H1 (cell line): ENCODE measurements at regions not wholly inside any gene's neighbourhood (a gene's known extent, or its start where the extent isn't known, plus 50 kb on each side); places are given as distances from the start of the nearest gene placed in this dataset.

Experiments
- CTCF ChIA-PET: fragments of 300-600 bp; sonication (Branson Sonifier 250); formaldehyde crosslinking; loops from one replicate; lab custom pipeline; 2021; ENCODE audit not compliant: partially characterized antibody; lab: Charles Lee
- POLR2A ChIA-PET: fragments of 300-600 bp; sonication (Branson Sonifier 250); formaldehyde crosslinking; loops from one replicate; lab custom pipeline; 2021; ENCODE audit warnings: inconsistent platforms; ENCODE audit not compliant: partially characterized antibody; lab: Charles Lee
- DNase-seq, 2 experiments: peaks; one replicate each; pipeline versions ENCODE4 v3.0.0 to v3.0.0-alpha.2; 2010 to 2022; ENCODE audit warnings: low spot score in 2 of 2, low read depth in 1 of 2, mixed read lengths in 1 of 2
- FAIRE-seq: peaks from 2 replicates; lab custom pipeline; 2011; peaks lifted over from hg19 to GRCh38; lab: Jason Lieb, UNC
- H2AFZ ChIP-seq: 2 replicates; pipeline ENCODE4 v1.8.1; 2012; ENCODE audit warnings: low read length, inconsistent platforms
- H2AK5ac ChIP-seq: 2 replicates; pipeline ENCODE4 v1.6.1; 2013; ENCODE audit warnings: low read depth, low read length
- H2BK120ac ChIP-seq: replicated peaks from 2 replicates; pipeline ENCODE3; 2013; ENCODE audit warnings: low read depth, low read length, inconsistent platforms
- H2BK12ac ChIP-seq: 2 replicates; pipeline ENCODE4 v1.6.1; 2013; ENCODE audit warnings: low read depth, low read length
- H2BK15ac ChIP-seq: 2 replicates; pipeline ENCODE4 v1.6.1; 2013; ENCODE audit warnings: low read length
- H2BK20ac ChIP-seq: 2 replicates; pipeline ENCODE4 v1.6.1; 2013; ENCODE audit warnings: low read length
- H2BK5ac ChIP-seq: 2 replicates; pipeline ENCODE4 v1.6.1; 2013; ENCODE audit warnings: low read depth, low read length
- H3K14ac ChIP-seq: 2 replicates; pipeline ENCODE4 v1.6.1; 2013; ENCODE audit warnings: inconsistent platforms; ENCODE audit not compliant: insufficient read length
- H3K18ac ChIP-seq: 2 replicates; pipeline ENCODE4 v1.6.1; 2013; ENCODE audit warnings: low read length; ENCODE audit errors: extremely low read depth
- H3K23ac ChIP-seq: 2 replicates; pipeline ENCODE4 v1.6.1; 2013; ENCODE audit warnings: inconsistent platforms; ENCODE audit not compliant: insufficient read length
- H3K23me2 ChIP-seq: 2 replicates; pipeline ENCODE4 v1.6.1; 2013; ENCODE audit warnings: low read depth, low read length
- H3K27ac ChIP-seq: 2 replicates; pipeline ENCODE4 v1.6.1; 2011; ENCODE audit warnings: low read depth, low read length, inconsistent platforms
- H3K27me3 ChIP-seq, 4 experiments: replicated peaks in 1 of 4; 1 replicate in 1 of 4; 2 replicates in 3 of 4; pipeline versions ENCODE4 v1.6.1 to v1.8.1; 2011 to 2013; ENCODE audit warnings: low read length in 3 of 4, mild to moderate bottlenecking in 3 of 4, inconsistent platforms in 2 of 4, mixed read lengths in 2 of 4, moderate library complexity in 1 of 4; ENCODE audit not compliant: control insufficient read depth in 3 of 4, insufficient read depth in 3 of 4; ENCODE audit errors: extremely low read depth in 1 of 4
- H3K36me3 ChIP-seq, 4 experiments: 2 replicates each; pipeline versions ENCODE4 v1.6.1 to v1.8.1; 2011 to 2013; ENCODE audit warnings: mild to moderate bottlenecking in 4 of 4, low read length in 3 of 4, moderate library complexity in 2 of 4, control low read depth in 1 of 4, inconsistent platforms in 1 of 4; ENCODE audit not compliant: insufficient read depth in 4 of 4, control insufficient read depth in 2 of 4
- H3K4ac ChIP-seq: replicated peaks from 2 replicates; pipeline ENCODE3; 2013; ENCODE audit warnings: low read length, low read depth, mixed read lengths, inconsistent platforms; ENCODE audit not compliant: insufficient read length
- H3K4me1 ChIP-seq, 4 experiments: replicated peaks in 1 of 4; 1 replicate in 1 of 4; 2 replicates in 3 of 4; pipeline versions ENCODE4 v1.6.1 to v1.8.1; 2011 to 2013; ENCODE audit warnings: low read length in 3 of 4, inconsistent platforms in 2 of 4, mixed read lengths in 1 of 4; ENCODE audit not compliant: insufficient read depth in 4 of 4, control insufficient read depth in 3 of 4
- H3K4me2 ChIP-seq, 2 experiments: 2 replicates each; pipeline versions ENCODE4 v1.6.1 to v1.8.1; 2011 to 2013; ENCODE audit warnings: low read depth in 2 of 2, low read length in 2 of 2, control low read depth in 1 of 2, inconsistent platforms in 1 of 2, mild to moderate bottlenecking in 1 of 2; ENCODE audit not compliant: insufficient read depth in 1 of 2
- H3K4me3 ChIP-seq, 4 experiments: fragments of 200-600, 300-600 bp in 1 of 4; sonication (generic), shearing (Covaris generic), sonication (Bioruptor Twin) in 1 of 4; 2 replicates each; pipeline versions ENCODE4 v1.5.1 to v1.8.1; 2011 to 2016; ENCODE audit warnings: low read length in 4 of 4, low read depth in 3 of 4, control low read depth in 2 of 4, inconsistent platforms in 2 of 4, mild to moderate bottlenecking in 2 of 4, mixed read lengths in 1 of 4, moderate library complexity in 1 of 4; ENCODE audit not compliant: insufficient read depth in 2 of 4; ENCODE audit errors: extremely low read depth in 1 of 4
- H3K56ac ChIP-seq: replicated peaks from 2 replicates; pipeline ENCODE3; 2013; ENCODE audit warnings: low read depth, mild to moderate bottlenecking, mixed read lengths, low read length, inconsistent platforms; ENCODE audit not compliant: insufficient read length
- H3K79me1 ChIP-seq: 2 replicates; pipeline ENCODE4 v1.6.1; 2013; ENCODE audit warnings: low read depth, low read length, control low read depth
- H3K79me2 ChIP-seq, 2 experiments: 2 replicates each; pipeline versions ENCODE4 v1.6.1 to v1.8.1; 2012 to 2013; ENCODE audit warnings: low read length in 2 of 2, mild to moderate bottlenecking in 2 of 2, inconsistent platforms in 1 of 2; ENCODE audit not compliant: insufficient read depth in 2 of 2, control insufficient read depth in 1 of 2
- H3K9ac ChIP-seq, 4 experiments: replicated peaks in 1 of 4; 1 replicate in 1 of 4; 2 replicates in 3 of 4; pipeline versions ENCODE4 v1.6.1 to v1.8.1; 2011 to 2013; ENCODE audit warnings: low read depth in 3 of 4, low read length in 3 of 4, control low read depth in 2 of 4, mild to moderate bottlenecking in 2 of 4, moderate library complexity in 2 of 4, inconsistent platforms in 1 of 4; ENCODE audit errors: extremely low read depth in 1 of 4
- H3K9me3 ChIP-seq, 2 experiments: 2 replicates each; pipeline versions ENCODE4 v1.6.1 to v1.8.1; 2012 to 2013; ENCODE audit warnings: mild to moderate bottlenecking in 2 of 2, moderate library complexity in 2 of 2, control low read depth in 1 of 2, inconsistent platforms in 1 of 2, low read depth in 1 of 2, low read length in 1 of 2, mixed read lengths in 1 of 2; ENCODE audit not compliant: insufficient read depth in 2 of 2
- H4K20me1 ChIP-seq, 2 experiments: replicated peaks in 1 of 2; 2 replicates each; pipeline versions ENCODE3 to v1.8.1; 2011 to 2013; ENCODE audit warnings: inconsistent platforms in 2 of 2, low read length in 2 of 2, mild to moderate bottlenecking in 1 of 2; ENCODE audit not compliant: insufficient read depth in 2 of 2, control insufficient read depth in 1 of 2
- H4K5ac ChIP-seq: 2 replicates; pipeline ENCODE4 v1.6.1; 2013; ENCODE audit warnings: low read length, low read depth, mixed read lengths, inconsistent platforms; ENCODE audit not compliant: insufficient read length
- H4K8ac ChIP-seq: 2 replicates; pipeline ENCODE4 v1.8.0; 2013; ENCODE audit warnings: mild to moderate bottlenecking, moderate library complexity, low read length, inconsistent platforms; ENCODE audit not compliant: insufficient read depth; ENCODE audit errors: extremely low read depth
- H4K91ac ChIP-seq: replicated peaks from 2 replicates; pipeline ENCODE3; 2013; ENCODE audit warnings: low read length, mixed read lengths, inconsistent platforms; ENCODE audit not compliant: insufficient read length
- CEBPB ChIP-seq: IDR thresholded peaks from 2 replicates; pipeline ENCODE4 v1.6.1; 2012; ENCODE audit warnings: low read depth, low read length
- JUN ChIP-seq: IDR thresholded peaks from 2 replicates; pipeline ENCODE4 v1.6.1; 2011; ENCODE audit warnings: low read depth, mild to moderate bottlenecking, improper control_type of control experiment, low read length
- KDM1A ChIP-seq: fragments of 200-600, 300-600 bp; sonication (generic); IDR thresholded peaks from 2 replicates; pipeline ENCODE4 v1.7.1; 2016; ENCODE audit warnings: mild to moderate bottlenecking, low read length, borderline replicate concordance
- PHF8 ChIP-seq: fragments of 200-600 bp; sonication (generic); conservative IDR thresholded peaks from 2 replicates; pipeline ENCODE4 v1.7.1; 2012; ENCODE audit warnings: low read depth, mild to moderate bottlenecking, inconsistent platforms, low read length, moderate library complexity
- POLR2A ChIP-seq, 2 experiments: IDR thresholded peaks; 1 replicate in 1 of 2; 2 replicates in 1 of 2; pipeline ENCODE4 v1.6.1; 2011; ENCODE audit warnings: low read depth in 2 of 2, low read length in 2 of 2, mild to moderate bottlenecking in 2 of 2; ENCODE audit errors: control extremely low read depth in 1 of 2
- POLR2AphosphoS5 ChIP-seq: IDR thresholded peaks from 2 replicates; pipeline ENCODE4 v1.6.1; 2011; ENCODE audit warnings: low read depth, low read length
- POU5F1 ChIP-seq: IDR thresholded peaks from 2 replicates; pipeline ENCODE4 v1.6.1; 2011; ENCODE audit warnings: low read depth, mild to moderate bottlenecking, low read length, moderate library complexity
- RAD21 ChIP-seq, 2 experiments: IDR thresholded peaks in 1 of 2; conservative IDR thresholded peaks in 1 of 2; 2 replicates each; pipeline ENCODE4 v1.6.1; 2011; ENCODE audit warnings: low read depth in 2 of 2, low read length in 2 of 2, improper control_type of control experiment in 1 of 2, inconsistent platforms in 1 of 2, mild to moderate bottlenecking in 1 of 2, moderate library complexity in 1 of 2
- RBBP5 ChIP-seq: IDR thresholded peaks from 2 replicates; pipeline ENCODE4 v1.7.1; 2012; ENCODE audit warnings: low read depth, mild to moderate bottlenecking, inconsistent platforms, low read length, moderate library complexity, borderline replicate concordance
- RFX5 ChIP-seq: IDR thresholded peaks from 2 replicates; pipeline ENCODE4 v1.6.1; 2011; ENCODE audit warnings: low read depth, low read length, improper control_type of control experiment, borderline replicate concordance
- RXRA ChIP-seq: IDR thresholded peaks from 2 replicates; pipeline ENCODE4 v1.6.1; 2011; ENCODE audit warnings: low read depth, mild to moderate bottlenecking, low read length, moderate library complexity; ENCODE audit not compliant: insufficient read depth
- SP1 ChIP-seq: IDR thresholded peaks from 2 replicates; pipeline ENCODE4 v1.6.1; 2011; ENCODE audit warnings: low read depth, low read length
- SP2 ChIP-seq: IDR thresholded peaks from 2 replicates; pipeline ENCODE4 v1.6.1; 2012; ENCODE audit warnings: mild to moderate bottlenecking, low read length, inconsistent platforms
- SP4 ChIP-seq: IDR thresholded peaks from 2 replicates; pipeline ENCODE4 v1.6.1; 2012; ENCODE audit warnings: low read length, inconsistent platforms
- TCF12 ChIP-seq: IDR thresholded peaks from 2 replicates; pipeline ENCODE4 v1.6.1; 2011; ENCODE audit warnings: low read depth, mild to moderate bottlenecking, low read length
- TEAD4 ChIP-seq: IDR thresholded peaks from 2 replicates; pipeline ENCODE4 v1.6.1; 2012; ENCODE audit warnings: low read depth, low read length, inconsistent platforms, mixed read lengths
- YY1 ChIP-seq: IDR thresholded peaks from 2 replicates; pipeline ENCODE4 v1.6.1; 2011; ENCODE audit warnings: low read depth, mild to moderate bottlenecking, low read length
- WGBS, 2 experiments: shearing (Covaris generic) in 1 of 2; methylation state at CpG; one replicate each; pipeline versions ENCODE4 v1.1.6 to v1.1.7; 2013 to 2015; ENCODE audit warnings: low lambda C conversion rate in 2 of 2, mixed read lengths in 2 of 2, inconsistent platforms in 1 of 2, low coverage in 1 of 2, missing lambda C conversion rate in 1 of 2; ENCODE audit not compliant: insufficient replicate concordance in 2 of 2, insufficient coverage in 1 of 2, insufficient read length in 1 of 2; ENCODE audit errors: extremely low coverage in 1 of 2, missing lambda C conversion rate in 1 of 2; 5-methylcytosine and 5-hydroxymethylcytosine counted together

GRCh38 chr10:128572696-128573095 is 446.5 kb upstream of the MKI67 start:
- Histone ChIP-seq H3K27ac (no peak overlapping the region), H2AK5ac (no peak overlapping the region), H3K27me3 (no peaks in the 10 kb centered on the region; a peak in 1 of 7 replicates), H4K8ac (no peak overlapping the region; the same call in 1 of the 2 replicates), H3K4ac (no peak overlapping the region), H4K5ac (no peak overlapping the region), H2BK12ac (no peak overlapping the region), H3K4me2 (no peak overlapping the region), H3K18ac (no peak overlapping the region; the same call in 1 of the 2 replicates), H3K14ac (no peak overlapping the region), H3K79me1 (no peaks in the 10 kb centered on the region), H3K56ac (no peak overlapping the region), H2BK5ac (no peak overlapping the region), H3K36me3 (no peaks in the 10 kb centered on the region), H4K20me1 (no peaks in the 10 kb centered on the region), H2BK120ac (no peak overlapping the region), H3K4me1 (peaks cover 0 to 5% (median 2%) of the 10 kb centered on the region in 4 experiments; a peak in 3 of 7 replicates), H4K91ac (no peak overlapping the region), H3K23me2 (no peaks in the 10 kb centered on the region), H3K9me3 (no peaks in the 10 kb centered on the region; a peak in 2 of 4 replicates), H2BK15ac (no peak overlapping the region), H3K9ac (no peak overlapping the region), H3K79me2 (no peaks in the 10 kb centered on the region), H3K4me3 (no peak overlapping the region), H2AFZ (no peak overlapping the region), H2BK20ac (no peak overlapping the region), H3K23ac (no peak overlapping the region)
- CTCF ChIA-PET, result interaction anchor here (0.6 to 4.0 kb wide), 7 partner anchors 13 to 304 kb away, joined by 3 to 18 read pairs (median 5); no protein-coding TSS in a partner anchor
- FAIRE-seq, result no peak
- 79% methylated on average over 7 of the region's 7 CpGs; no CpG with 5 or more reads in 1 of the 2 experiments for WGBS, 2 experiments
- no peak for DNase-seq
- POLR2A ChIA-PET, result no interaction called here
- TF ChIP-seq SP1, result no peak
- TF ChIP-seq RBBP5, result no peak
- TF ChIP-seq TEAD4, result no peak
- no peak for TF ChIP-seq TCF12
- no peak for TF ChIP-seq SP4
- no peak for TF ChIP-seq KDM1A
- no peak for TF ChIP-seq POU5F1
- TF ChIP-seq POLR2AphosphoS5, result no peak
- TF ChIP-seq RXRA, result no peak
- TF ChIP-seq SP2, result no peak
- TF ChIP-seq RAD21 (IDR thresholded peaks at IDR 0.05 in 1 of 2, conservative IDR thresholded peaks at IDR 0.05 in 1 of 2; ENCODE audit: low read depth in 2 of 2, low read length in 2 of 2), result no peak
- no peak for TF ChIP-seq CEBPB
- TF ChIP-seq PHF8, result no peak
- no peak for TF ChIP-seq POLR2A (IDR thresholded peaks at IDR 0.05; ENCODE audit: control extremely low read depth in 1 of 2, low read depth in 2 of 2, low read length in 2 of 2)
- TF ChIP-seq RFX5, result no peak
- TF ChIP-seq YY1, result no peak
- TF ChIP-seq JUN, result no peak
